ENCODE measurements at regions not wholly inside any gene's neighbourhood (a gene's known extent, or its start where the extent isn't known, plus 50 kb on each side); places are given as distances from the start of the nearest gene placed in this dataset.

DNA sequence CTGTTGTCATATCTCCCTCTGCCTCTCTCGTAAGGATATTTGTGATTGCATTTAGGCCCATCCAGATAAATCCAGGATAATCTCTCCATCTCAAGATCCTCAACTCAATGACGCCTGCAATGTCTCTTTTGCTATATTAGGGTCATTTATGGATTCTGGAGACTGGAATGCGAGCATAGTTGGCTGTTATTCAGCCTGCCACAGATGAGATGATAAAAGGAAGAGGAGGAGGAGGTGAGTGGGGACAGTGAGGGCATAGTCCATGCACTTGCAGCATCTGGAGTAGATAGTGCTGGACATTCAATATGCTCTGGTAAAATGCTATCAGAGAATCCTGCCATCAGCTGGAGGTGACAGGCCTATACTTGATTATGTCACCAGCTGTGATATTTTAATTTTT lies 131.6 kb upstream of the CACNA1E start:
- Histone ChIP-seq H3K9ac (ENCODE audit: insufficient read depth, low read length, poor library complexity, severe bottlenecking) (no peak overlapping the region), H3K4me2 (replicated peaks; ENCODE audit: extremely low read depth, low read length, poor library complexity, severe bottlenecking) (no peak overlapping the region), H3K27me3 (ENCODE audit: control insufficient read depth in 2 of 2, insufficient read depth in 2 of 2, low read length in 2 of 2) (no peaks in the 10 kb centered on the region), H3K4me1 (ENCODE audit: control insufficient read depth in 1 of 2, insufficient read depth in 2 of 2, low read length in 2 of 2) (no peaks in the 10 kb centered on the region), H3K79me2 (ENCODE audit: insufficient read depth, low read length) (no peaks in the 10 kb centered on the region), H3K36me3 (replicated peaks in 1 of 2; ENCODE audit: control insufficient read depth in 1 of 2, insufficient read depth in 2 of 2, low read length in 2 of 2) (no peaks in the 10 kb centered on the region), H3K4me3 (replicated peaks in 1 of 3; ENCODE audit: low read depth in 2 of 3, low read length in 3 of 3) (no peak overlapping the region), H3K9me3 (replicated peaks in 1 of 2; ENCODE audit: control insufficient read depth in 1 of 2, insufficient read depth in 1 of 2, low read length in 2 of 2) (no peaks in the 10 kb centered on the region), H4K20me1 (ENCODE audit: insufficient read depth, low read length) (no peaks in the 10 kb centered on the region), H2AFZ (ENCODE audit: insufficient read depth, low read depth, low read length, poor library complexity, severe bottlenecking) (no peak overlapping the region), H3K27ac (ENCODE audit: low read depth in 1 of 2, low read length in 2 of 2) (no peak overlapping the region)
- Mint-ChIP-seq H3K36me3 (no peaks in the 10 kb centered on the region), H3K4me3 (no peak overlapping the region), H3K4me1 (no peaks in the 10 kb centered on the region), H3K27ac (no peak overlapping the region), H3K9me3 (no peaks in the 10 kb centered on the region), H3K27me3 (ENCODE audit: low read depth in 3 of 3) (peaks cover 3 to 4% (median 4%) of the 10 kb centered on the region in 3 donors)
- TF ChIP-seq, protein P1, sequence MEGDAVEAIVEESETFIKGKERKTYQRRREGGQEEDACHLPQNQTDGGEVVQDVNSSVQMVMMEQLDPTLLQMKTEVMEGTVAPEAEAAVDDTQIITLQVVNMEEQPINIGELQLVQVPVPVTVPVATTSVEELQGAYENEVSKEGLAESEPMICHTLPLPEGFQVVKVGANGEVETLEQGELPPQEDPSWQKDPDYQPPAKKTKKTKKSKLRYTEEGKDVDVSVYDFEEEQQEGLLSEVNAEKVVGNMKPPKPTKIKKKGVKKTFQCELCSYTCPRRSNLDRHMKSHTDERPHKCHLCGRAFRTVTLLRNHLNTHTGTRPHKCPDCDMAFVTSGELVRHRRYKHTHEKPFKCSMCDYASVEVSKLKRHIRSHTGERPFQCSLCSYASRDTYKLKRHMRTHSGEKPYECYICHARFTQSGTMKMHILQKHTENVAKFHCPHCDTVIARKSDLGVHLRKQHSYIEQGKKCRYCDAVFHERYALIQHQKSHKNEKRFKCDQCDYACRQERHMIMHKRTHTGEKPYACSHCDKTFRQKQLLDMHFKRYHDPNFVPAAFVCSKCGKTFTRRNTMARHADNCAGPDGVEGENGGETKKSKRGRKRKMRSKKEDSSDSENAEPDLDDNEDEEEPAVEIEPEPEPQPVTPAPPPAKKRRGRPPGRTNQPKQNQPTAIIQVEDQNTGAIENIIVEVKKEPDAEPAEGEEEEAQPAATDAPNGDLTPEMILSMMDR (IDR thresholded peaks at IDR 0.05): no peak
- DNase-seq: no peak
- WGBS (ENCODE audit: insufficient coverage): 88% methylated on average over 1 of the region's 3 CpGs
- intact Hi-C loops (cut with micrococcal nuclease): no loop called here

DNA sequence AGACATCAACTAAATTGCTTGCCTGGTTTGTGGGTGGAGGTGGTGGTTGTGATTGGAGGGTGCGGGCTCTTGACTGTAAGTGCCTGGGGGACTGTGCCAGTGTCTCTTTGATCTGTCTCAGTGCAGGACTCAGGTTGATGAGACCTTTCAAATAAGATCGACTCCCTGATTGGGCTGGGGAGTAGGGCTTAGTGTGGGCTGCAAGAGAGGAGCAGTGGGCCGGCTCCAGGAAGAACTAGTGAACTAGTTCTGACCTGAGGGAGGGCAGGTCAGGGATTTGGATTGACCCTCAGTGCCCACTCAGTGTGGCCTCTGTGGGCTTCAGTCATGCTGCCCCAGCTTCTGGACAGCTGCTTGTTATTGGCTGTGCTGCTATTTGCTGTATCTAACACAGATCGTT lies 130.6 kb upstream of the CACNA1E start:
- 88% methylated on average over 4 of the region's 4 CpGs for WGBS (ENCODE audit: insufficient coverage)
- Mint-ChIP-seq H3K4me1 (peaks cover 2% of the 10 kb centered on the region), H3K9me3 (no peaks in the 10 kb centered on the region), H3K4me3 (no peak overlapping the region), H3K27ac (no peak overlapping the region), H3K27me3 (ENCODE audit: low read depth in 3 of 3) (peaks cover 3 to 7% (median 7%) of the 10 kb centered on the region in 3 donors), H3K36me3 (no peaks in the 10 kb centered on the region)
- H3K9ac ChIP-seq (ENCODE audit: insufficient read depth, low read length, poor library complexity, severe bottlenecking): no peak overlapping the region
- no peak overlapping the region for H3K27ac ChIP-seq (ENCODE audit: low read depth in 1 of 2, low read length in 2 of 2)
- no peaks in the 10 kb centered on the region for H3K79me2 ChIP-seq (ENCODE audit: insufficient read depth, low read length)
- TF ChIP-seq, protein P1 (IDR thresholded peaks at IDR 0.05): no peak
- DNase-seq: no peak
- H3K4me2 ChIP-seq (replicated peaks; ENCODE audit: extremely low read depth, low read length, poor library complexity, severe bottlenecking): no peak overlapping the region
- no peak overlapping the region for H2AFZ ChIP-seq (ENCODE audit: insufficient read depth, low read depth, low read length, poor library complexity, severe bottlenecking)
- H3K36me3 ChIP-seq (replicated peaks in 1 of 2; ENCODE audit: control insufficient read depth in 1 of 2, insufficient read depth in 2 of 2, low read length in 2 of 2): no peaks in the 10 kb centered on the region
- no peaks in the 10 kb centered on the region for H3K27me3 ChIP-seq (ENCODE audit: control insufficient read depth in 2 of 2, insufficient read depth in 2 of 2, low read length in 2 of 2)
- H3K4me1 ChIP-seq (ENCODE audit: control insufficient read depth in 1 of 2, insufficient read depth in 2 of 2, low read length in 2 of 2): no peaks in the 10 kb centered on the region
- H3K4me3 ChIP-seq (replicated peaks in 1 of 3; ENCODE audit: low read depth in 2 of 3, low read length in 3 of 3): no peak overlapping the region
- intact Hi-C loops (cut with micrococcal nuclease): no loop called here
- H3K9me3 ChIP-seq (replicated peaks in 1 of 2; ENCODE audit: control insufficient read depth in 1 of 2, insufficient read depth in 1 of 2, low read length in 2 of 2): no peaks in the 10 kb centered on the region
- H4K20me1 ChIP-seq (ENCODE audit: insufficient read depth, low read length): no peaks in the 10 kb centered on the region

Data from CD14-positive monocyte (primary cell).